ENCODE measurements at regions not wholly inside any gene's neighbourhood (a gene's known extent, or its start where the extent isn't known, plus 50 kb on each side); places are given as distances from the start of the nearest gene placed in this dataset.

GRCh38 chr7:42699380-42700178 lies 212.3 kb downstream of the C7orf25 start:
- no peak for DNase-seq
- Histone ChIP-seq H3K4me1 (ENCODE audit: insufficient read depth, low read length) (no peaks in the 10 kb centered on the region), H3K4me2 (ENCODE audit: insufficient read depth, low read length) (no peak overlapping the region), H3K9me3 (ENCODE audit: insufficient read depth, low read length, severe bottlenecking) (no peaks in the 10 kb centered on the region), H3K4me3 (ENCODE audit: low read depth in 1 of 2, low read length in 2 of 2) (no peak overlapping the region), H3K9ac (ENCODE audit: low read depth, low read length) (no peak overlapping the region), H3K79me2 (ENCODE audit: insufficient read depth, low read length) (no peaks in the 10 kb centered on the region), H3K36me3 (ENCODE audit: insufficient read depth, low read length) (no peaks in the 10 kb centered on the region), H4K20me1 (ENCODE audit: insufficient read depth, low read length) (no peaks in the 10 kb centered on the region), H3K27ac (ENCODE audit: low read length) (no peak overlapping the region), H2AFZ (ENCODE audit: low read depth, low read length) (no peak overlapping the region), H3K27me3 (ENCODE audit: insufficient read depth, low read length, poor library complexity) (no peaks in the 10 kb centered on the region)
- ATAC-seq (ENCODE audit: insufficient read depth, low read depth) = no peak
- TF ChIP-seq EZH2 (IDR thresholded peaks at IDR 0.05; ENCODE audit: borderline replicate concordance, low read depth, low read length, severe bottlenecking) = no peak
- TF ChIP-seq, protein P1, sequence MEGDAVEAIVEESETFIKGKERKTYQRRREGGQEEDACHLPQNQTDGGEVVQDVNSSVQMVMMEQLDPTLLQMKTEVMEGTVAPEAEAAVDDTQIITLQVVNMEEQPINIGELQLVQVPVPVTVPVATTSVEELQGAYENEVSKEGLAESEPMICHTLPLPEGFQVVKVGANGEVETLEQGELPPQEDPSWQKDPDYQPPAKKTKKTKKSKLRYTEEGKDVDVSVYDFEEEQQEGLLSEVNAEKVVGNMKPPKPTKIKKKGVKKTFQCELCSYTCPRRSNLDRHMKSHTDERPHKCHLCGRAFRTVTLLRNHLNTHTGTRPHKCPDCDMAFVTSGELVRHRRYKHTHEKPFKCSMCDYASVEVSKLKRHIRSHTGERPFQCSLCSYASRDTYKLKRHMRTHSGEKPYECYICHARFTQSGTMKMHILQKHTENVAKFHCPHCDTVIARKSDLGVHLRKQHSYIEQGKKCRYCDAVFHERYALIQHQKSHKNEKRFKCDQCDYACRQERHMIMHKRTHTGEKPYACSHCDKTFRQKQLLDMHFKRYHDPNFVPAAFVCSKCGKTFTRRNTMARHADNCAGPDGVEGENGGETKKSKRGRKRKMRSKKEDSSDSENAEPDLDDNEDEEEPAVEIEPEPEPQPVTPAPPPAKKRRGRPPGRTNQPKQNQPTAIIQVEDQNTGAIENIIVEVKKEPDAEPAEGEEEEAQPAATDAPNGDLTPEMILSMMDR (IDR thresholded peaks at IDR 0.05; ENCODE audit: borderline replicate concordance, extremely low read depth, low read length, poor library complexity, severe bottlenecking) = no peak

DNA sequence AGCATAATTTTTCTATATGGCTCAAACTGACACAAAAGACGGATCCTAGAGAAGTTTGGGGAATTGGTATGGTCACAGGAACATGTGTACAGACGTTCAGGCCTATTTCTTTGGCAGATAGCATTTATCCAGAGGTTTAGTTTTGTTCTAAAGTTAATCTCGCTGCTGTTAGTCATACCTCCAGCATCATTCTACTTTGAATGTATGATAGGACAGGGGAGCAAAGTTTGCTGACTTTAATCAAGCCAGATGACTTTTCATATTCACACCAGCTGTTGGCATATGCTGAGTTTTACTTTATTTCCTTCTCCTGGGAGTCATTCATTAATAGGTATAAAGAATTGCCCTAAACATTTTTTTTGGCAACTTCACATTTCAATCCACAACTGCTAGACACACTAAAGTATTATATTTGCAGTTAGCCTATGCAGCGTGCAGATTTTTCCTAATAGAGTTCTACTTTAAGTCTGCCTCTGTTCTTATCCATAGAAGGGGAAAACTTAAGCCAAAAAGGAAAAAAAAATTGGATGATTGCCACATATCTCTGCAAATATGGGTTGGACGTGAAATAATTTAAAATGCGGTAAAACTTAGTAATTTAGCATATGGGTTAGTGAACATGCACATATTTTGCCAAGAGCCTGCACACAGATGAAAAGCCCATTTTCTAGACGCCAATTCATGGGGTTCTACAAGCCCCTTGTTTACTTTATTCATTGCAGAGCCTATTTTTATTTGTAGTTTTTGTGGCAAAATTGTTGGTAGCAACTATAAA lies 213.1 kb downstream of the C7orf25 start:
- Histone ChIP-seq H4K20me1 (ENCODE audit: insufficient read depth, low read length) (no peaks in the 10 kb centered on the region), H3K4me3 (ENCODE audit: low read depth in 1 of 2, low read length in 2 of 2) (no peak overlapping the region), H3K9me3 (ENCODE audit: insufficient read depth, low read length, severe bottlenecking) (no peaks in the 10 kb centered on the region), H3K9ac (ENCODE audit: low read depth, low read length) (no peak overlapping the region), H3K27ac (ENCODE audit: low read length) (no peak overlapping the region), H3K4me2 (ENCODE audit: insufficient read depth, low read length) (no peak overlapping the region), H3K36me3 (ENCODE audit: insufficient read depth, low read length) (no peaks in the 10 kb centered on the region), H3K27me3 (ENCODE audit: insufficient read depth, low read length, poor library complexity) (no peaks in the 10 kb centered on the region), H3K79me2 (ENCODE audit: insufficient read depth, low read length) (no peaks in the 10 kb centered on the region), H2AFZ (ENCODE audit: low read depth, low read length) (no peak overlapping the region), H3K4me1 (ENCODE audit: insufficient read depth, low read length) (no peaks in the 10 kb centered on the region)
- no peak for TF ChIP-seq EZH2 (IDR thresholded peaks at IDR 0.05; ENCODE audit: borderline replicate concordance, low read depth, low read length, severe bottlenecking)
- TF ChIP-seq, protein P1 (IDR thresholded peaks at IDR 0.05; ENCODE audit: borderline replicate concordance, extremely low read depth, low read length, poor library complexity, severe bottlenecking) = no peak
- no peak for DNase-seq
- ATAC-seq (ENCODE audit: insufficient read depth, low read depth) = no peak

DNA sequence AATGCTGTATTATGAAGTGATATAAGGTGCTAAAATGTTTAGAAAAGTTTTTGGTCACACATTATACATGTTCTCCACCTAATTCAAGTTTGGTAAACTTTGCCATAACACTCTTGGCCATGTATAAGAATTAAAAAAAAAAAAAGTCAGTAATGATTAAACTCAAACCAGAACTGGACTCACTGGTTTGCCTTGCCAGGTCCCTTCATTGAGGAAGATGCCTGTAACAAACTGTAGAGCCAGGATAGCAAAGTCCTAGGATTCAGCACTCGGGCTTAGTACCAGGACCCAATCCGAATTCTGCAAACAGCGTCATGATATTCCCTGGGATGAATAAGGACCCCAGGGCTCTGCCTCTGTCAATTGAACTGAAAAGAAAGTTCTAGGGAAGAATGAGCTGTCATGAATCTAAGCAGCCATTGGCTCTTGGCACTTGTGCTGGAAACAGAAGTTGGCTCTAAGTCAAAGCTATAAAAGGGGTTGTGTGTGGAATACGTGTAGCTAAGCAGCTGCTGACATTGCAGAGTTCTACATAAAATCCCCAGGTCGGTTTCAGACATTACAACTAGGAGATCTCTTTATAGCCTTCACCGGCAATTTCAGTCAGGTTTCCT lies 216.9 kb downstream of the C7orf25 start:
- Histone ChIP-seq H3K9me3 (ENCODE audit: insufficient read depth, low read length, severe bottlenecking) (no peaks in the 10 kb centered on the region), H3K4me3 (ENCODE audit: low read depth in 1 of 2, low read length in 2 of 2) (no peak overlapping the region), H3K79me2 (ENCODE audit: insufficient read depth, low read length) (no peaks in the 10 kb centered on the region), H3K36me3 (ENCODE audit: insufficient read depth, low read length) (no peaks in the 10 kb centered on the region), H3K27me3 (ENCODE audit: insufficient read depth, low read length, poor library complexity) (no peaks in the 10 kb centered on the region), H3K4me1 (ENCODE audit: insufficient read depth, low read length) (no peaks in the 10 kb centered on the region), H2AFZ (ENCODE audit: low read depth, low read length) (no peak overlapping the region), H3K4me2 (ENCODE audit: insufficient read depth, low read length) (no peak overlapping the region), H4K20me1 (ENCODE audit: insufficient read depth, low read length) (no peaks in the 10 kb centered on the region), H3K27ac (ENCODE audit: low read length) (no peak overlapping the region), H3K9ac (ENCODE audit: low read depth, low read length) (no peak overlapping the region)
- DNase-seq (no peak), ATAC-seq (ENCODE audit: insufficient read depth, low read depth) (no peak)
- no peak for TF ChIP-seq EZH2 (IDR thresholded peaks at IDR 0.05; ENCODE audit: borderline replicate concordance, low read depth, low read length, severe bottlenecking)

- no peak overlapping the region for H3K9ac ChIP-seq (ENCODE audit: low read depth, low read length)
- H3K36me3 ChIP-seq (ENCODE audit: insufficient read depth, low read length) = no peaks in the 10 kb centered on the region
- H3K9me3 ChIP-seq (ENCODE audit: insufficient read depth, low read length, severe bottlenecking) = no peaks in the 10 kb centered on the region
- H3K27ac ChIP-seq (ENCODE audit: low read length) = no peak overlapping the region
- H3K4me3 ChIP-seq (ENCODE audit: low read depth in 1 of 2, low read length in 2 of 2) = no peak overlapping the region
- TF ChIP-seq, protein P1 (IDR thresholded peaks at IDR 0.05; ENCODE audit: borderline replicate concordance, extremely low read depth, low read length, poor library complexity, severe bottlenecking) = no peak
- TF ChIP-seq EZH2 (IDR thresholded peaks at IDR 0.05; ENCODE audit: borderline replicate concordance, low read depth, low read length, severe bottlenecking) = no peak
- no peaks in the 10 kb centered on the region for H4K20me1 ChIP-seq (ENCODE audit: insufficient read depth, low read length)
- DNase-seq = no peak
- ATAC-seq (ENCODE audit: insufficient read depth, low read depth) = no peak
- no peak overlapping the region for H3K4me2 ChIP-seq (ENCODE audit: insufficient read depth, low read length)
- H2AFZ ChIP-seq (ENCODE audit: low read depth, low read length) = no peak overlapping the region
- H3K27me3 ChIP-seq (ENCODE audit: insufficient read depth, low read length, poor library complexity) = no peaks in the 10 kb centered on the region
- H3K79me2 ChIP-seq (ENCODE audit: insufficient read depth, low read length) = no peaks in the 10 kb centered on the region
- no peaks in the 10 kb centered on the region for H3K4me1 ChIP-seq (ENCODE audit: insufficient read depth, low read length)
Measured at GRCh38 chr7:42693722-42694121, 218.1 kb downstream of the C7orf25 start.

All from DND-41 (cell line).